ENCODE measurements at regions not wholly inside any gene's neighbourhood (a gene's known extent, or its start where the extent isn't known, plus 50 kb on each side); places are given as distances from the start of the nearest gene placed in this dataset.

DNA sequence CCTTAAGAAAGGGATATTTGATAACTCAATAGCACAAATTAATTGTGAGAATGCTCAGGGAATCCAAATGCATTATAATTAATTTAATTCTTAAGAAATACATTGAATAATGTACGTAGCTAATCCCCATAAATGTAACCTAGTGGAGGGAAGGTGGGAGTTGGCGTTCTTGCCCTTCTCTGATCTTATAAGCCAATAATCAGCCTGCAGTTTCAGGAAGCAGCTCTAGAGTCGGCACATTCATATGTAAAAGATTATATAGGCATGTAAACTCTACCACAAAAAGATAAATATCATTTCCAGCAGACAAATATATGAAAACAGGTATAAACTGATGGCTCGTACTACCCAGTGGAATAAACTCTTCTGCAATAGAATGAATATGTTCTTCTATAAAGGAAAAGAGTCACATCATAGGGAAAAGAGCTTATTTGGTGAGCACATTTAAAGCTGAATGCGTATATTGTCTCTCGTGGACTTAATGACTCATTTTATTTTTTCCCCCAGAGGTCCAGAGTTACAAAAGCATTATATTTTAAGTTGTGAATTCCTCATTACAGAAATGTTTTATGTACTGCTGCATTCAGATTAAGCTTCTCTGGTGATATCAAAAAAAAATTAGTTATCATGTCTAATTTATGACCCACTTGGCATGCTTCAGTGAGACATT, 112.2 kb downstream of the TFAP2A start:
- Mint-ChIP-seq H3K27ac (no peak overlapping the region), H3K4me3 (no peak overlapping the region), H3K9me3 (peaks cover 2% of the 10 kb centered on the region), H3K4me1 (no peaks in the 10 kb centered on the region), H3K27me3 (ENCODE audit: low read depth) (peaks cover 4% of the 10 kb centered on the region), H3K36me3 (ENCODE audit: low read depth) (no peaks in the 10 kb centered on the region)
- TF ChIP-seq, protein P1, sequence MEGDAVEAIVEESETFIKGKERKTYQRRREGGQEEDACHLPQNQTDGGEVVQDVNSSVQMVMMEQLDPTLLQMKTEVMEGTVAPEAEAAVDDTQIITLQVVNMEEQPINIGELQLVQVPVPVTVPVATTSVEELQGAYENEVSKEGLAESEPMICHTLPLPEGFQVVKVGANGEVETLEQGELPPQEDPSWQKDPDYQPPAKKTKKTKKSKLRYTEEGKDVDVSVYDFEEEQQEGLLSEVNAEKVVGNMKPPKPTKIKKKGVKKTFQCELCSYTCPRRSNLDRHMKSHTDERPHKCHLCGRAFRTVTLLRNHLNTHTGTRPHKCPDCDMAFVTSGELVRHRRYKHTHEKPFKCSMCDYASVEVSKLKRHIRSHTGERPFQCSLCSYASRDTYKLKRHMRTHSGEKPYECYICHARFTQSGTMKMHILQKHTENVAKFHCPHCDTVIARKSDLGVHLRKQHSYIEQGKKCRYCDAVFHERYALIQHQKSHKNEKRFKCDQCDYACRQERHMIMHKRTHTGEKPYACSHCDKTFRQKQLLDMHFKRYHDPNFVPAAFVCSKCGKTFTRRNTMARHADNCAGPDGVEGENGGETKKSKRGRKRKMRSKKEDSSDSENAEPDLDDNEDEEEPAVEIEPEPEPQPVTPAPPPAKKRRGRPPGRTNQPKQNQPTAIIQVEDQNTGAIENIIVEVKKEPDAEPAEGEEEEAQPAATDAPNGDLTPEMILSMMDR (IDR thresholded peaks at IDR 0.05; ENCODE audit: unreplicated experiment in 3 of 3) = no peak

DNA sequence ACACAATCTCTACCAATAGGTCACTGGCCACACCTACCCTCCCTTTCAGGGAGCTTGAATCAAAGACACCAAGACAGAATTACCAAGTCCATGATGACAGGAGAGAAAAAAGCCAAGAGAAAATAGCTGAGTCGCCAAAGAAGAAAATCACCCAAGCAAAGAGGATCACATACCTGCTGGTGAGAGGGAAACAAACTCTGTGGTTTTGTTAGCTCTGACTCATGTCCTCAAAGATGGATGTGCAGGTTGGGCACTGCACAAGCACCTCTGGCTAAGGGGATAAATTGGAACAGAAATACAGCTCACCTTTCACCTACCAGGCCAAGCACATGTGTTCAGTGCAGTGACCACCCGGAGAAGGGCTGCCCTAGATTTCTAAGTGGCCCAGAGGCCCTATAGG, 114.8 kb downstream of the TFAP2A start:
- Mint-ChIP-seq H3K4me1 (no peaks in the 10 kb centered on the region), H3K36me3 (ENCODE audit: low read depth) (no peaks in the 10 kb centered on the region), H3K27me3 (ENCODE audit: low read depth) (peaks cover 4% of the 10 kb centered on the region), H3K9me3 (peaks cover 2% of the 10 kb centered on the region), H3K27ac (no peak overlapping the region), H3K4me3 (no peak overlapping the region)
- TF ChIP-seq, protein P1 (IDR thresholded peaks at IDR 0.05; ENCODE audit: unreplicated experiment in 3 of 3) = no peak

DNA sequence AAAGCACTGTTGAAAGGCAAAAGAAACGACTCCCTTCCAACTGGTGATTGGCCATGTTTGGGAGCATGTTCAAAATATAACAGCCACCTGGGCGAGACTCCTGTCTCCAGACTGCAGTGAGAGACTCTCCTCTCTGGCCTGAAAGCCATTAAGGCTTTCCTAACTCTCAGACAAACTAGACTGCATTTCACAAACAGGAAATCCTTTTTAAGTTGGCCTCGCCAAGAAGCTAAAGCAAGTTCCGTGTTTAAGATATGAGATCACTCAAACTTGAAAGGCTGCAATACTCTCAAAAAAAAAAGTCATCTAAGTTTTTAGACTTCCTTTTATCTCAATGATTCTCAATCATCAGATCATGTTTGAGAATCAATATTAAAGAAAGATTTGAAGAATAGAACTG, 117.0 kb downstream of the TFAP2A start:
- Mint-ChIP-seq H3K4me1 (no peaks in the 10 kb centered on the region), H3K27ac (no peak overlapping the region), H3K36me3 (ENCODE audit: low read depth) (no peaks in the 10 kb centered on the region), H3K9me3 (peaks cover 5% of the 10 kb centered on the region), H3K27me3 (ENCODE audit: low read depth) (peaks cover 4% of the 10 kb centered on the region), H3K4me3 (no peak overlapping the region)
- TF ChIP-seq, protein P1 (IDR thresholded peaks at IDR 0.05; ENCODE audit: unreplicated experiment in 3 of 3) = no peak

DNA sequence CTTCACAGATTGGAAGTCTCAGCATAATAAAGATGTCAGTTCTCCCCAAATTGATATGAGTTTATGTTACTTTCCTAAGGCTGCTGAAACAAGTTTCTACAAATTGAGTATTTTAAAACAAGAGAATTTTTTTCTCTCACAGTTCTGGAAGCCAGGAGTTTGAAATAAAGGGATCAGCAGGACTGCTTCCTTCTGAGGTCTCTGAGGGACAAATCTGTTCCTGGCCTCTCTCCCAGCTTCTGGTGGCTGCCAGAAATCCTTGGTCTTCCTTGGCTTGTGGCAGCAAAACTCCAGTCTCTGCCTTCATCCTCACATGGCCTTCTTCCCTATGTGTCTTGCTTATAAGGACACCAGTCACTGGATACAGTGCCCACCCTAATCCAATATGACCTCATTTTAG, 136.1 kb downstream of the TFAP2A start:
- H3K4me3 Mint-ChIP-seq = no peak overlapping the region
- peaks cover 5% of the 10 kb centered on the region for H3K9me3 Mint-ChIP-seq
- no peaks in the 10 kb centered on the region for H3K27me3 Mint-ChIP-seq (ENCODE audit: low read depth)
- no peaks in the 10 kb centered on the region for H3K4me1 Mint-ChIP-seq
- H3K27ac Mint-ChIP-seq = no peak overlapping the region
- no peaks in the 10 kb centered on the region for H3K36me3 Mint-ChIP-seq (ENCODE audit: low read depth)
- TF ChIP-seq, protein P1 (IDR thresholded peaks at IDR 0.05; ENCODE audit: unreplicated experiment in 3 of 3) = no peak

DNA sequence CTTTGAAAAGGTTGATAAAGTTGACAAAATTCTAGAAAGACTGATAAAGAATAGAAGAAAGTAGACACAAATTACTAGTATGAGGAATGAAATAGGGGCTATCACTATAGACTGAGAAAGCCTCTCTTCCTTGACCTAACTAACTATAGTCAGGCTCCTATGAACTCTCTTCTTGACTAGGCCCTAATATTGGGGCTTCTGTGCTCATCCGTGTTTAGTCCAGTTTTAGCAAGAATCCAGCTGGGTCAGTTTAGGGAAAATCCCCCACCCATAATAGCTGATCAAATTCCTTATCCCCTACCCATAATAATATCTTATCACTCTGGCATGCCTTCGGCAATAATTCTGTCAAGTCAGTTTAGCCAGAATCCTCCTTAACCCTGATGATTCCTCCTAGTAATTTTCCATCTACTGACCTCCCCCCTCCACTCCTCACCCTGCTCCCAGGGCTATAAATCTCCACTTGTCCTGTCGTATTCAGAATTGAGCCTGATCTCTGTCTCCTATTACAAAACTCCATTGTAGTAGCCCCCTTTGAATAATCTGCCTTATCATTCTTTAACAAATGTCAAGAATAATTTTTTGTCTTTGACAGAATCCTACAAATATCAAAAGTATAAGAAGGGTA, 138.1 kb downstream of the TFAP2A start:
- H3K36me3 Mint-ChIP-seq (ENCODE audit: low read depth) = no peaks in the 10 kb centered on the region

More for the DNA sequence above, 138.1 kb downstream of the TFAP2A start:
- Mint-ChIP-seq H3K27me3 (ENCODE audit: low read depth) (no peaks in the 10 kb centered on the region), H3K4me3 (no peak overlapping the region), H3K27ac (peak overlapping the region in 1 of 3 experiments; percentile 2), H3K4me1 (no peaks in the 10 kb centered on the region), H3K9me3 (peaks cover 5% of the 10 kb centered on the region)
- TF ChIP-seq, protein P1 (IDR thresholded peaks at IDR 0.05; ENCODE audit: unreplicated experiment in 3 of 3) = no peak

Measured in nephron (organoid).